HG03097 (cell line): ENCODE measurements at regions not wholly inside any gene's neighbourhood (a gene's known extent, or its start where the extent isn't known, plus 50 kb on each side); places are given as distances from the start of the nearest gene placed in this dataset.

Experiments used
- ATAC-seq: cut with Tn5 transposase; IDR thresholded peaks from one replicate; pipeline ENCODE4 v1.9.1; 2021; ENCODE audit not compliant: unreplicated experiment, low FRiP score

- no peak for ATAC-seq
These were observed 52.4 kb upstream of the UPP2 start for GRCh38 chr2:158049129-158049855.

GRCh38 chr2:158048327-158048726 is 53.3 kb upstream of the UPP2 start:
- no peak for ATAC-seq

GRCh38 chr2:158047156-158047611 is 54.5 kb upstream of the UPP2 start:
- no peak for ATAC-seq

- ATAC-seq: no peak
These were observed 55.4 kb upstream of the UPP2 start for GRCh38 chr2:158046121-158046880.

GRCh38 chr2:158045362-158045761 is 56.3 kb upstream of the UPP2 start:
- ATAC-seq: no peak

GRCh38 chr2:158043181-158043948 is 58.3 kb upstream of the UPP2 start:
- ATAC-seq: no peak

GRCh38 chr2:158042666-158043065 is 59.0 kb upstream of the UPP2 start:
- no peak for ATAC-seq

- no peak for ATAC-seq
These were observed 59.4 kb upstream of the UPP2 start for GRCh38 chr2:158042245-158042644.

GRCh38 chr2:158041400-158041799 is 60.3 kb upstream of the UPP2 start:
- no peak for ATAC-seq

GRCh38 chr2:158038901-158039300 is 62.8 kb upstream of the UPP2 start:
- ATAC-seq: no peak

- ATAC-seq: peak; percentile 70
These were observed 67.3 kb upstream of the UPP2 start for GRCh38 chr2:158034198-158034866.

GRCh38 chr2:158031371-158031770 is 70.3 kb upstream of the UPP2 start:
- ATAC-seq: no peak

GRCh38 chr2:158025255-158025996 is 76.2 kb upstream of the UPP2 start:
- ATAC-seq: no peak

GRCh38 chr2:158024288-158024898 is 77.3 kb upstream of the UPP2 start:
- ATAC-seq: no peak

- no peak for ATAC-seq
These were observed 78.8 kb upstream of the UPP2 start for GRCh38 chr2:158022888-158023287.

GRCh38 chr2:158021226-158021625 is 80.5 kb upstream of the UPP2 start:
- ATAC-seq: no peak

GRCh38 chr2:158015428-158016076 is 86.1 kb upstream of the UPP2 start:
- ATAC-seq: no peak

GRCh38 chr2:158013891-158014290 is 87.8 kb upstream of the UPP2 start:
- ATAC-seq: no peak
